Loucy (cell line): ENCODE measurements at regions not wholly inside any gene's neighbourhood (a gene's known extent, or its start where the extent isn't known, plus 50 kb on each side); places are given as distances from the start of the nearest gene placed in this dataset.

Source experiments
- H2AFZ ChIP-seq: fragments of 200-600 bp; sonication (generic); 2 replicates; pipeline ENCODE4 v1.6.0; 2016; ENCODE audit warnings: antibody characterized with exemption, mild to moderate bottlenecking, low read length, moderate library complexity
- H3F3A ChIP-seq: fragments of 200-600 bp; 2 replicates; pipeline ENCODE4 v1.6.0; 2016; ENCODE audit warnings: antibody characterized with exemption, low read depth, mild to moderate bottlenecking
- H3K27me3 ChIP-seq: fragments of 200-600 bp; sonication (generic); 2 replicates; pipeline ENCODE4 v1.6.1; 2014; ENCODE audit warnings: low read length, mild to moderate bottlenecking; ENCODE audit not compliant: insufficient read depth, poor library complexity, severe bottlenecking
- H3K36me3 ChIP-seq: fragments of 200-600 bp; sonication (generic); 2 replicates; pipeline ENCODE4 v1.6.1; 2016; ENCODE audit warnings: low read length; ENCODE audit not compliant: insufficient read depth
- H3K4me1 ChIP-seq: fragments of 200-600 bp; sonication (generic); 2 replicates; pipeline ENCODE4 v1.5.1; 2014; ENCODE audit warnings: low read length, mild to moderate bottlenecking; ENCODE audit not compliant: insufficient read depth, poor library complexity, severe bottlenecking
- H3K4me2 ChIP-seq: fragments of 200-600 bp; sonication (generic); 2 replicates; pipeline ENCODE4 v1.6.0; 2014; ENCODE audit warnings: antibody characterized with exemption, low read length, low read depth, mild to moderate bottlenecking; ENCODE audit not compliant: poor library complexity, severe bottlenecking
- H3K4me3 ChIP-seq: fragments of 200-600 bp; sonication (generic); 2 replicates; pipeline ENCODE4 v1.5.1; 2014; ENCODE audit warnings: low read length, mild to moderate bottlenecking, mixed read lengths; ENCODE audit not compliant: poor library complexity, severe bottlenecking
- H3K79me2 ChIP-seq: fragments of 200-600 bp; sonication (generic); 2 replicates; pipeline ENCODE4 v1.6.1; 2014; ENCODE audit warnings: low read length; ENCODE audit not compliant: insufficient read depth
- H3K9ac ChIP-seq: fragments of 200-600 bp; sonication (generic); 2 replicates; pipeline ENCODE4 v1.6.0; 2014; ENCODE audit warnings: mild to moderate bottlenecking, low read depth, low read length, moderate library complexity; ENCODE audit not compliant: poor library complexity, severe bottlenecking
- H3K9me2 ChIP-seq: fragments of 200-600 bp; sonication (generic); replicated peaks from 2 replicates; pipeline ENCODE4 v1.6.1; 2016; ENCODE audit warnings: low read depth, low read length, mixed read lengths
- H3K9me3 ChIP-seq: fragments of 200-600 bp; sonication (generic); 2 replicates; pipeline ENCODE4 v1.6.1; 2014; ENCODE audit warnings: mild to moderate bottlenecking, antibody characterized with exemption, low read length, low read depth; ENCODE audit not compliant: insufficient read depth
- H4K20me1 ChIP-seq: fragments of 200-600 bp; sonication (generic); 2 replicates; pipeline ENCODE4 v1.6.0; 2014; ENCODE audit warnings: antibody characterized with exemption, low read length, mild to moderate bottlenecking; ENCODE audit not compliant: insufficient read depth, poor library complexity, severe bottlenecking
- EZH2phosphoT487 ChIP-seq: fragments of 200-600 bp; IDR thresholded peaks from 2 replicates; pipeline ENCODE4 v1.6.1; 2018; ENCODE audit warnings: antibody characterized with exemption, mild to moderate bottlenecking, moderate library complexity, borderline replicate concordance
- TF ChIP-seq, protein P1 (sequence below): fragments of 200-600 bp; sonication (generic); conservative IDR thresholded peaks from 2 replicates; pipeline ENCODE4 v1.5.1; 2014; ENCODE audit warnings: mild to moderate bottlenecking, antibody characterized with exemption, low read length

GRCh38 chr2:129698593-129698992 is 280.9 kb upstream of the RAB6C start:
- Histone ChIP-seq H3K79me2 (no peaks in the 10 kb centered on the region), H3K9ac (no peak overlapping the region), H3K4me2 (no peak overlapping the region), H3K27me3 (no peaks in the 10 kb centered on the region), H3K9me2 (no peaks in the 10 kb centered on the region), H3K4me3 (no peak overlapping the region), H2AFZ (no peak overlapping the region), H3K36me3 (no peaks in the 10 kb centered on the region), H3K4me1 (no peaks in the 10 kb centered on the region), H4K20me1 (no peaks in the 10 kb centered on the region), H3F3A (no peaks in the 10 kb centered on the region), H3K9me3 (no peaks in the 10 kb centered on the region)
- TF ChIP-seq, protein P1, sequence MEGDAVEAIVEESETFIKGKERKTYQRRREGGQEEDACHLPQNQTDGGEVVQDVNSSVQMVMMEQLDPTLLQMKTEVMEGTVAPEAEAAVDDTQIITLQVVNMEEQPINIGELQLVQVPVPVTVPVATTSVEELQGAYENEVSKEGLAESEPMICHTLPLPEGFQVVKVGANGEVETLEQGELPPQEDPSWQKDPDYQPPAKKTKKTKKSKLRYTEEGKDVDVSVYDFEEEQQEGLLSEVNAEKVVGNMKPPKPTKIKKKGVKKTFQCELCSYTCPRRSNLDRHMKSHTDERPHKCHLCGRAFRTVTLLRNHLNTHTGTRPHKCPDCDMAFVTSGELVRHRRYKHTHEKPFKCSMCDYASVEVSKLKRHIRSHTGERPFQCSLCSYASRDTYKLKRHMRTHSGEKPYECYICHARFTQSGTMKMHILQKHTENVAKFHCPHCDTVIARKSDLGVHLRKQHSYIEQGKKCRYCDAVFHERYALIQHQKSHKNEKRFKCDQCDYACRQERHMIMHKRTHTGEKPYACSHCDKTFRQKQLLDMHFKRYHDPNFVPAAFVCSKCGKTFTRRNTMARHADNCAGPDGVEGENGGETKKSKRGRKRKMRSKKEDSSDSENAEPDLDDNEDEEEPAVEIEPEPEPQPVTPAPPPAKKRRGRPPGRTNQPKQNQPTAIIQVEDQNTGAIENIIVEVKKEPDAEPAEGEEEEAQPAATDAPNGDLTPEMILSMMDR, result no peak
- no peak for TF ChIP-seq EZH2phosphoT487

DNA sequence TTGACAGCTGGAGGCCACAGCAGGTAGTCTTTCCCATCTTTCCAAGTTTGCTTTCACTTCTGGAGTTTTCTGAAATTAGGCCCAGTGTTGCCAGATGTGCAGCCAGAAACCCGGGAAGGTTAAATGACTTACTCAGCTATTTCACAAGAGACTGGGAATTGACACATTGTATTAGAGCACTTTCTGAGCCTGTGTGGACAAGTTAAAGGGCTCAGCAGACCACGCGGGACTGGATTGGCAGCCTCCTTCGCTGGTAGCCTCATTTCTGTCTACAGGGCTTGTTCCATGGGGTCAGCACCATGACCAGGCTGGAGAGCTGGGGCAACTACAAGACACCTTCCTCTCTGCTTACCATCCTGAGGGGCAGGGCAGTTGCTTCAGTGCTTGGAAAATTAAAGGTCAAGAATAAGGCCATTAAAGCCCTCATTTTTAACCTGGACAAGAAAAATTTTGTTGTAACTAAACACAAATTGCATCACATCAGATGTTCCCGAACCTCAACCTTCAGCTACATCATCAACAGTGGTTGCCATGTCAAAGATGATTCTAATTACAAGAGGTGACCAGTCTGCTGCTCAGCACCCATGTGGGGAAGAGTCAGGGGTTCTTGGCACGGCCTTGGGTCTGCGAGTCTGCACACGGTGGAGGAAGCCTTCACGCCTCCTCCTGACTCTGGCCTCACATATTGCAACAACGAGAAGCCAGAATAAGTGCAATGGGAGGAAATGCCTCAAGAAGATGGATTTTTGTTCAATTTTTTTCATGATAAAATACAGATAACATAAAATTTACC is 279.5 kb upstream of the RAB6C start:
- no peaks in the 10 kb centered on the region for H3K79me2 ChIP-seq
- no peak overlapping the region for H3K9ac ChIP-seq
- H3K4me2 ChIP-seq, result no peak overlapping the region
- H3F3A ChIP-seq, result no peaks in the 10 kb centered on the region
- no peaks in the 10 kb centered on the region for H3K9me2 ChIP-seq
- no peaks in the 10 kb centered on the region for H4K20me1 ChIP-seq
- no peak overlapping the region for H3K4me3 ChIP-seq
- H2AFZ ChIP-seq, result no peak overlapping the region
- no peaks in the 10 kb centered on the region for H3K9me3 ChIP-seq
- no peak for TF ChIP-seq EZH2phosphoT487
- TF ChIP-seq, protein P1, result no peak
- H3K36me3 ChIP-seq, result no peaks in the 10 kb centered on the region
- no peaks in the 10 kb centered on the region for H3K27me3 ChIP-seq
- no peaks in the 10 kb centered on the region for H3K4me1 ChIP-seq

DNA sequence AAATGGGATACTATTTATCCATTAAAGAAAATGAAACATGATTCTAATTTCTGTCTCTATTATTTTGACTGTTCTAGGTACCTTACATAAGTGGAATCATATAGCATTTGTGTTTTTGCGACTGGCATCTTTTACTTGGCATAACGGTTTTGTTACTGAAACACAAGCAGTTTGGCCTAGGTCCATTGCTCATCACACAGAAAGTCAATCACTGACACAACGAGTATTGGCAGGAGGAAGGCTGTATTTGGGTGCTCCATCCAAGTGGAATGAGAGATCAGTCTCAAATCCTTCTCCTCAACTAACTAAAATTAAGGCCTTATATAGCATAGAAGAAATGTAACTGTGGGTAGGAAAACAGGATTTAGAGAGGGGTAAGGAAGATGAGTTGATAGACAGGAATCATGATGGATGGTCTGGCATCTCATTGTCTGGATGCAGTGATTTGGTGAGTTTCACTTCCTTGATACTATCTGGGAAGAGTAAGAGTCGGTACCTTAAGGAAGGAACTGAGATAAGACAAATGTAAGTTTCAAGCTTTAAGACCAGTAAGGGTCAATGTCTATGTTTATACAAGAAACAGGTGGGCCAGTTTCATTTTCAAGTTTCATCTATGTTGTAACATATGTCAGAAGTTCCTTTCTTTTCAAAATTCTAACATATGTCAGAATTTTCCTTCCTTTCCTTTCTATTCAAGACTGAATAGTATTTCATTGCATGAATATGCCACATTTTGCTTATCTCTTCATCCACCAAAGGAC is 276.9 kb upstream of the RAB6C start:
- no peaks in the 10 kb centered on the region for H3K36me3 ChIP-seq
- no peaks in the 10 kb centered on the region for H3K4me1 ChIP-seq
- no peak overlapping the region for H3K9ac ChIP-seq
- H4K20me1 ChIP-seq, result no peaks in the 10 kb centered on the region
- H2AFZ ChIP-seq, result no peak overlapping the region
- no peaks in the 10 kb centered on the region for H3K79me2 ChIP-seq
- no peaks in the 10 kb centered on the region for H3K9me2 ChIP-seq
- no peaks in the 10 kb centered on the region for H3K9me3 ChIP-seq
- TF ChIP-seq, protein P1, result no peak
- no peak for TF ChIP-seq EZH2phosphoT487
- no peak overlapping the region for H3K4me3 ChIP-seq
- no peaks in the 10 kb centered on the region for H3K27me3 ChIP-seq
- H3K4me2 ChIP-seq, result no peak overlapping the region
- H3F3A ChIP-seq, result no peaks in the 10 kb centered on the region
